ENCODE measurements at regions not wholly inside any gene's neighbourhood (a gene's known extent, or its start where the extent isn't known, plus 50 kb on each side); places are given as distances from the start of the nearest gene placed in this dataset.

- TF ChIP-seq POLR2A (IDR thresholded peaks at IDR 0.05) (no peak), CTCF (IDR thresholded peaks at IDR 0.05) (no peak)
These were observed 82.9 kb downstream of the SLC35B3 start for GRCh38 chr6:8352335-8352965.
